Cerebellar cortex (tissue), 1 donor: ENCODE measurements at regions not wholly inside any gene's neighbourhood (a gene's known extent, or its start where the extent isn't known, plus 50 kb on each side); places are given as distances from the start of the nearest gene placed in this dataset.

Experiments
- DNase-seq: peaks from one replicate; pipeline ENCODE4 v3.0.0-alpha.2; 2015; ENCODE audit warnings: low spot score

DNA sequence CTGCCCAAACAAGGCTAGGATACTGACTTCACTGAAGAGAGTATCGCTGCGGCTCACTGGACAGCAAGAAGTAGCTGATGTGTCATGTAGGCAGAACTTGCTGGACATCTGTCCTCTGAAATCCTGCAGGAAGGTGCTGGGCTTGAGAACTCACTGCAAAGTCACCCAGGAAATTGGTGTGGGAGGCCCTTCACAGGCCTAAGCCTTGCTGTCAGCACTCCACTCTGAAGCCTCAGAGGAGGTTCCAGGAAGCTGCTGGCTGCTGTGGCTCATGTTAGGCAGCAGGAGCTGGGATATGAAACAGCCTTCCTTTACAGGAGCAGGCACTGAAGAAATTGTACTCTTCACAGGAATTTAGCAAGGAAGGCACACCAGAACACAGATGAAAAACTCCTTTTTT, 88.3 kb upstream of the CCDC68 start:
- DNase-seq, result no peak

DNA sequence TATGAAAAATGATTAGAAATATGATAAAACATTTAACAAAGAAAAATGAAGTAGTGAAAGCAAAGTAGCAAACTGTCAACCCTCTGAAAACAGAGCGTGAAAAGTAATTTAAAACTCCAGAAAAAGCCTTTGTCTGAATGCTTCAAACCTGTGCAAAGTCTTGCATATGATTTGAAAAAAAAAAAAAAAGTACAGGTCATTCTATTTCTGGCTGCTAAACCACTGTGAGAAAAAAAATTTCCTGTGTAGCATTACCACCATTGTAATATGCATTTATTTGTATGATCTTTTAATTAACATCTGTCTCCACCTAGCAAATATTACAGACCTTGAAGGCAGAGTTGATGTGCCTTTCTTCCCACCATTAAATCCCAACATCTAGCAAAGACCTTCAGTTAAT, 82.1 kb upstream of the CCDC68 start:
- DNase-seq, result no peak

DNA sequence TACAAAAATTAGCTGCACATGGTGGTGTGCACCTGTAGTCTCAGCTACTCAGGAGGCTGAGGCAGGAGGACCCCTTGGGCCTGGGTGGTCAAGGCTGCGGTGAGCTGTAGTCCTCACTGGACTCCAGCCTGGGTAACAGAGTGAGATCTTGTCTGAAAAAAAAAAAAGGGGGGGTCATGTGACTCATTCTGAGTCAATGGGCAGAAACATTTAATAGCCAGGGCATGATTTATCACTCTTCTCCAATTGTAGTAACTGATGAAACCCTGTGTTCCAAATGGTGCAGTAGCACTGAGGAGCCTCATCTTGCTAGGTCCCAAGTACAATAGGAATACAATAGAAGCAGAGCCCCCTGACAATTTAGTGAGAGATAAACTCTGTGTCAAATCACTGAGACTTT, 78.9 kb upstream of the CCDC68 start:
- DNase-seq, result no peak

DNA sequence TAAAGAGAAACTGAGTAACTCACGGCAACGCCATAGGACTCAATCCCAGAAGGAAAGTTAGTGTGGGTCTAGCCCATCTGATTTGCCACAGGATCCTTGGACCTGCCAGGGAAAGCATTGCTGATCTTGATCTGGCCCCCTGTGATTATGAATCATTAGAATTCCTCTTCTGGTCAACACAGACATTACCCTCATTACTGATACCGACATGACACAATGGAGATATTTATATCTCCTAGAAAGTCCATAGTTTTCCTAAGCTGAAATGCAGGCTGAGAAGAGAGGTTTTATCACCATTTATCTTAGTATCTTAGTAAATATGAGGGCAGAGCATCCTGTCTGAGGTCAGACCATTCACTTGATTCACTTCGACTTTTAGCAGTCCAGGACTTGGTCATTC, 75.5 kb upstream of the CCDC68 start:
- no peak for DNase-seq

DNA sequence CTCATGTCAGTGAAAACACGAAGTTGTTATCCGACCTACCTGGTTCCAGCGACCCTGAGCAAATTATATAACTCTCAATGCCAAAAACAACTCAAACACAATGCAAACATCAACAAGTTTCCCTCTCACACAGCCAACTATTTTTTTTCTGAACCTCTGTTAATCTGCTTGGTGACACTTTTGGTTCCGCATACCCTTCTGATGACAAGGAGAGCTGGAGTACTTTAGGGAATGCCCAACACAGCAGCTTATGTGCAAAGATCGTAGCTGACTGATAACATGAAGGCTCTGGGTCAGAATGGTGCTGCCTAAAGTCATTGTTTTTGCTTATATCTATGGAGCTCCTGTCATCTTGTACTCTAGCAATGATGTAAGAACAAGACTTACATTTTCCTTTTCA, 72.7 kb upstream of the CCDC68 start:
- no peak for DNase-seq

DNA sequence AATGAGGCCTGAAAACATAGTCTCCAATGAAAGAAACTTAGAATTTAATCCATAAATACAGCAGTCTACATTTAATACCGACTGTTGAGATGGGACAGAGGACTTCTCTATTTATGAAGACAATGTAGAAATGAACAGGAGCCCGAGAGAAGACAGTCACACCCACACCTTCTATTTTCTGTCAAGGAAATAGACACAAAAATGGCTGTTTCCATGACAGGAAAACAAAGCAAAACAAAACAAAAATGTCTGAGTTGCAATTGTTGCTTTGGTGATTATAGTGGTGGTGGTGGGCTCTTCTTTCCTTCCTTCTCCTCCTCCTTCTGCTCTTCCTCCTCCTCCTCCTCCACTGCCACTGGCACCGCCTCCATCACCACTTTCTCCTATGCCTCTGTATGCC, 72.3 kb upstream of the CCDC68 start:
- no peak for DNase-seq

DNA sequence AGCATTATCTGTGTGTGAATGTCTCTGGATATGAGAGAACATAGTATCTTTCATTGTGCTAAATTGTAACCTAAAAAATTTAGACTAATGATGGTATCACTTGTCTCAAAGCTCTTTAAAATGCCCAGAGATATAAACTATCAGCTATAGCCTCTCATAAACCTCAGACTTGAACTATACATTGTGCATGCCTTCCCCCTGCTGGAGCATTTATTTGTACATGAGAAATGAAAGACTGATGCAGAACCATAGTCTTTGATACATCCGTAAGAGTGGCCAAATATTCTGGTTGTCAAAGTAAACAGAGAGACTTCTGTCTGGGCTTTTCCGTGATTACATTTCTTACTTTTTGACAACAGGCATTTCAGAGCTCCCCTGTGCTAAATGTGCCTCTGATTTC, 71.9 kb upstream of the CCDC68 start:
- DNase-seq, result no peak

DNA sequence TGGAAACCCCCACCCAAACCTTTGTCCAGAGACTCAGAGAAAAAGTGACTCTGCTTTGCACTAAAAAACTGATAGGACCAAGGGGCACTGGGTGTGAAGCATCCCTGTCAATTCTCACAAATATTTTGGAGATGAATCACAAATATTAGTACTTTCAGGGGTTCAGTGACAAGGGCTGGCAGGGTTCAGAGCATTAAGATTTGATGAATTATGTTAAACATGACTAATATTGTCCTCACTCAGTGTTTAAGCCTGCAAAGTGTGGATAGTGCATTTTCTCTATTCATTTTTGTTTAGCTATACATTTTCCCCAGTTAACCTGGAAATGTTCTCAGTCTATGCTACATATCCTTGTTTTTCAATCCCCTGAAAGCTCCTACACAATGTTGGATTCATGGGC, 65.3 kb upstream of the CCDC68 start:
- DNase-seq, result no peak

DNA sequence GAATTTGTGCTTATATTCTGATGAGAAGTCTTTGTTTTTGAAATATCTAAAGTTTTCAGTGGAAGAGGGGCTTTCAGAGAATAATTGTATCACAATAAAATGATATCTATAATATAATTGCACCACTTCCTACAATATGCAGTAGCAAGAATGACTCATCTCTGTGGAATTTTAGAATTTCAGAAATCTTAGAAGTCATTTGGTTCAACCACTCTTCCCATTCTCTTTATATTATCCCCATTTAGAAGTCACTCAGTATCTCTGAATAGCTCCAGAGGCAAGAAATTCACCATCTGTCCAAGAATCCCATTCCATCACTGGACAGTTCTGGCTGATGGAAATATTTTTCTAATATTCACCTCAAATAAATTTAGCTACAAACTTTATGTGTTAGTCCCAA, 59.3 kb upstream of the CCDC68 start:
- no peak for DNase-seq

DNA sequence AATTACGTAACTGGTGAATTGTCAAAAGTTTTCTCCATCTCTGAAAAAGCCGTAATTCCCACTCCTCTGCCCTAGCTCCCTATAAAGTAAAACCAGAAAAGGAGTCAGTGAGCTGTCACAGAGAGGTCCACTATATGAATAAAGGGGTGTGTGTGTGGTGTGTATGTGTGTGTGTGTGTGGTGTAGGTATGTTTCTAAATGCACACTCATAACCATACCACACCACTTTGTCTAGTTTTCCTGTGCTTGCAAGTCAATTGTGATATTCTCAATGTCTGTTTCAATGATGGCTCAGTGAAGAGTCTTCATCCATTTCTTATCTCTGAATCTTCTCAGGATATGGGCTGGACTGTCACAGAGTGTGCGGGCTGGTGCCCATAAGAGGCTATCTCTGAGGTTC, 54.8 kb upstream of the CCDC68 start:
- no peak for DNase-seq

DNA sequence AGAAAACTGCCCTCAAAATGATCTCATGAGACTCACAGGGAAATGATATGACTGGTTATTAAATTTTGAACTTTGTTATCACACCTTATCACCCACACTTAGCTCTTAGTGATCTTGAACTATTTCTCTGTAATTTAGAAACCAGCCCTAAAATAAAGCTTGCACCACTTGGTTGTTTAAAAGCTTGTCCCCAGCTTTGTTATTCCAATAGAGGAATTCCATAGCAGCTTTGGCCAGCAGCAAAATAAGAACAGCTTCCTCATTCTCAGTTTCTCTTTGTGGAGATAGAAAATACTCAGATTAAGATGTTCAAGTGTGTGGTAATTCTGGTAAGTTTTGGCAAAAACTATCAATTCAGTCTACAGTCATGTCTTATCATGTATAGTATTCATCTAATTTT, 54.4 kb upstream of the CCDC68 start:
- DNase-seq, result no peak

DNA sequence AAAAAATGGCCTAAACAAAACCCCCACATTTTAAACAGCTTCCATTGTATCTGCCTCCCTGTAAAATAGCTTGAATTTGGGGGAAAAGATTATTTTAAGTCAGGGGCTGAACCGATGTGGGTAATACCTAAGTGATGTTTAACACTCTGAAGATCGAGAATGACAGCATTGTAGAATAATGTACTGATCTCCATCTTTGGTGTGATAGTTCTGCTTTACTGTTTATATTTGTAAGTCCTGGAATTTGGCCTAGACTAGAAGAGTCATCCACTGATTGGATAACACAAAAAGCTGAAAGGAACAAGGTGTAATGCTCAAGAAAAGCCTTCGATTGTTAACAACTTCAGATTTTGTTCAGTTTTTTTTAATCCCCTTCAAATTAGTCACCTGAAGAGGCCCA, 53.8 kb upstream of the CCDC68 start:
- no peak for DNase-seq

DNA sequence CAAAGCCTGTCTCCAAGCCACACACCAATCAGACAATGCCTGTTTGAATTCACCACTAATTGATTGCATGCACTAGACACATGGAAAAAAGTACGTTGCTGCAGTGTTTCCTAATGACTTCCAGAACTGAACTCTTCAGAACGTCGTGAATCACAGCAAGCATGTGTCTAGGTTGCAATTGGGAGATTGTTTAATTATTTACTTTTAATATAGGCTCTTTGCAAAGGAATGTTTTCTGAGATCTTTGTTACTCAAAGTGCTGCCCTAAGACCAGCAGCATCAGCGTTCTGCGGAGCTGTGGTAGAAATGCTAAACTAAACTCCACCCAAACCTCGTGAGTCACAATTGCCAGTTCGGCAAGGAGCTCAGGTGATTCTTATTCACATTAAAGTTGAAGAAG, 52.7 kb upstream of the CCDC68 start:
- no peak for DNase-seq
